OCI-LY3 (cell line): ENCODE measurements at regions not wholly inside any gene's neighbourhood (a gene's known extent, or its start where the extent isn't known, plus 50 kb on each side); places are given as distances from the start of the nearest gene placed in this dataset.

ENCODE experiments used
- CTCF ChIP-seq: fragments of 200-600, 300-600 bp; sonication (generic); IDR thresholded peaks from 2 replicates; pipeline ENCODE4 v1.5.1; 2014; ENCODE audit warnings: antibody characterized with exemption, low read length, low read depth
- EZH2phosphoT487 ChIP-seq: fragments of 200-600 bp; shearing (Covaris generic); IDR thresholded peaks from 2 replicates; pipeline ENCODE4 v1.6.1; 2018; ENCODE audit warnings: antibody characterized with exemption, mixed run types, low read depth

DNA sequence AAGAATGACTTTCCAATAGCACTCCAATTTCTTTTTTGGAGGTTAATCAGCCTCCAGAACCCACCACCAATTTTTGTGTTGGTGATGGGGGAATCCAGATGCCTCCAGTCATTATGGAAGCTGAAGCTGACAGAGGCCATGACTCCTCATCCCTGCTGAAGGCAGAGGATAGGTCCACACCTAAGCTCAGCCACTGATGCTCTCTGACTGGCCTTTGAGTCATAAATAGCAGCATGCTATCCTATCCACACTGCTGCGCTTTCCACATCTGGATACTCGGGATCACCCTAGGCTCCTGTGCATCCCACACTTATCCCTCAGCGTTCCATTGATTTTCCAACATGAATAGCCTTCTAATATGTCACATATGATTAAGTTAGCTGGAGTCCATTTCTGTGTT is 124.2 kb downstream of the TES start:
- TF ChIP-seq CTCF (no peak), EZH2phosphoT487 (no peak)
